GM21367 (cell line): ENCODE measurements at regions not wholly inside any gene's neighbourhood (a gene's known extent, or its start where the extent isn't known, plus 50 kb on each side); places are given as distances from the start of the nearest gene placed in this dataset.

Experiments used
- ATAC-seq: cut with Tn5 transposase; IDR thresholded peaks from one replicate; pipeline ENCODE4 v1.9.1; 2021; ENCODE audit not compliant: unreplicated experiment

GRCh38 chrX:138775517-138775916 lies 64.0 kb upstream of the FGF13 start:
- no peak for ATAC-seq

DNA sequence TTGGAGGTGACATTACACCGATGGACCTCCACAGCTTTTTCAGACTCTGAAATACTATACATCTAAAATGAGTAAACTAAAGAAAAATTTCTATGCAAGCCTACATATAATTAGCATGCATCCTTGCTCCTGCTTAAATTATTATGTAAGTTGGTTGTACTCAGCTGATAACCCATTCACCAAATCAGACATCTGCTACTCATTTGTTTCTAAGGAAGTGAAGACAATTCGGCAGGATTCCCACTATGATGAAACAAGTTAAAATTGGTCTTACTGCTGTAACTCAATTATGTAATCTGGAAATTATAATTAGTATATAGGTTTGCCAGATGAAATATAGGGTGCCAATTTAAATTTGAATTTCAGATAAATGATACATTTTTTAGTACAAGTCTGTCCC lies 59.5 kb upstream of the FGF13 start:
- ATAC-seq: no peak

DNA sequence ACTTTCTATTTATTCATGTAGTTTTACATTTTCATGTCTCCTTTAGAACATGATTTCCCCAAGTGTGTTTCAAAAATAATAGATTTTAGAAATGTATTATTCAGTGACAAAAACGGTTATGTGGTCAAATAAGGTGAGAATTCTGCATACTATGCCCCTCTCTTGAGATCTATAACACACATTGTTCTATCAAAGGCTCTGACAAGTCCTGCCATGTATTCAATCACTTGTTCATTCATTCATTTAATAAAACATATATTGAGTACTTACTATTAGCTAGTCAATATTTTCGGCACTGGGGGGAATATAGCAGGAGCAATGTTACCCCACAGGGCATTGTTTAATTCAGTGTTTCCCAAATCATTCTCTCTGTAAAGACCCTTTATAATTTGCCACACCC lies 58.4 kb upstream of the FGF13 start:
- no peak for ATAC-seq

GRCh38 chrX:138765051-138765450 lies 53.5 kb upstream of the FGF13 start:
- no peak for ATAC-seq

- no peak for ATAC-seq
Observed at GRCh38 chrX:138763761-138764160, 52.2 kb upstream of the FGF13 start.

GRCh38 chrX:138761380-138761779 lies 49.9 kb upstream of the FGF13 start:
- ATAC-seq: no peak
